H9 (cell line): ENCODE measurements at regions not wholly inside any gene's neighbourhood (a gene's known extent, or its start where the extent isn't known, plus 50 kb on each side); places are given as distances from the start of the nearest gene placed in this dataset.

ENCODE experiments used
- DNase-seq: peaks from one replicate; pipeline ENCODE4 v3.0.0-alpha.2; 2017
- H2AFZ ChIP-seq: one replicate; pipeline ENCODE4 v1.6.1; 2013; ENCODE audit warnings: mild to moderate bottlenecking, low read length, control low read depth, moderate library complexity
- H2AK5ac ChIP-seq: 2 replicates; pipeline ENCODE4 v1.6.1; 2013; ENCODE audit warnings: low read length, control low read depth, mixed read lengths; ENCODE audit not compliant: insufficient read length
- H2BK120ac ChIP-seq: one replicate; pipeline ENCODE4 v1.6.1; 2013; ENCODE audit warnings: low read depth, mild to moderate bottlenecking, low read length, control low read depth, inconsistent platforms; ENCODE audit not compliant: poor library complexity, severe bottlenecking
- H2BK12ac ChIP-seq: 2 replicates; pipeline ENCODE4 v1.6.1; 2013; ENCODE audit warnings: low read length, control low read depth, mixed read lengths, low read depth; ENCODE audit not compliant: insufficient read length
- H2BK15ac ChIP-seq: 2 replicates; pipeline ENCODE4 v1.6.1; 2013; ENCODE audit warnings: low read depth, low read length, control low read depth
- H2BK20ac ChIP-seq: one replicate; pipeline ENCODE4 v1.6.1; 2013; ENCODE audit warnings: low read depth, mild to moderate bottlenecking, low read length, control low read depth, inconsistent platforms; ENCODE audit not compliant: poor library complexity, severe bottlenecking
- H2BK5ac ChIP-seq: 2 replicates; pipeline ENCODE4 v1.6.1; 2013; ENCODE audit warnings: low read length, control low read depth, mixed read lengths; ENCODE audit not compliant: insufficient read length
- H3K14ac ChIP-seq: 2 replicates; pipeline ENCODE4 v1.6.1; 2013; ENCODE audit warnings: low read length, control low read depth; ENCODE audit not compliant: insufficient read depth
- H3K18ac ChIP-seq: 2 replicates; pipeline ENCODE4 v1.6.1; 2013; ENCODE audit warnings: low read depth, mild to moderate bottlenecking, mixed read lengths, low read length, control low read depth; ENCODE audit not compliant: insufficient read length
- H3K23ac ChIP-seq: 2 replicates; pipeline ENCODE4 v1.6.1; 2013; ENCODE audit warnings: low read length, control low read depth, mixed read lengths, low read depth; ENCODE audit not compliant: insufficient read length
- H3K23me2 ChIP-seq: 2 replicates; pipeline ENCODE4 v1.6.1; 2013; ENCODE audit warnings: low read depth, mild to moderate bottlenecking, mixed read lengths, low read length, control low read depth; ENCODE audit not compliant: insufficient read length, poor library complexity, severe bottlenecking
- H3K27ac ChIP-seq: 2 replicates; pipeline ENCODE4 v1.5.1; 2013; ENCODE audit warnings: low read length, control low read depth, mixed read lengths, low read depth; ENCODE audit not compliant: insufficient read length
- H3K27me3 ChIP-seq: 2 replicates; pipeline ENCODE4 v1.6.1; 2013; ENCODE audit warnings: low read length, control low read depth, inconsistent platforms; ENCODE audit not compliant: insufficient read depth
- H3K4ac ChIP-seq: 2 replicates; pipeline ENCODE4 v1.6.1; 2013; ENCODE audit warnings: low read depth, mild to moderate bottlenecking, control low read depth, inconsistent platforms, low read length, moderate library complexity
- H3K4me1 ChIP-seq: 2 replicates; pipeline ENCODE4 v1.6.1; 2013; ENCODE audit warnings: low read length, control low read depth, inconsistent platforms; ENCODE audit not compliant: insufficient read depth
- H3K4me2 ChIP-seq: 2 replicates; pipeline ENCODE4 v1.6.1; 2013; ENCODE audit warnings: low read length, control low read depth, mixed read lengths; ENCODE audit not compliant: insufficient read length, insufficient read depth
- H3K56ac ChIP-seq: 2 replicates; pipeline ENCODE4 v1.6.1; 2013; ENCODE audit warnings: low read depth, mild to moderate bottlenecking, mixed read lengths, low read length, control low read depth; ENCODE audit not compliant: insufficient read length
- H3K79me1 ChIP-seq: 2 replicates; pipeline ENCODE4 v1.6.1; 2013; ENCODE audit warnings: low read depth, mild to moderate bottlenecking, moderate library complexity, low read length, control low read depth, inconsistent platforms; ENCODE audit not compliant: insufficient read depth, poor library complexity, severe bottlenecking
- H3K79me2 ChIP-seq: 2 replicates; pipeline ENCODE4 v1.6.1; 2013; ENCODE audit warnings: low read length, control low read depth, inconsistent platforms; ENCODE audit not compliant: insufficient read depth
- H3K9ac ChIP-seq: 2 replicates; pipeline ENCODE4 v1.6.1; 2013; ENCODE audit warnings: low read length, control low read depth, mixed read lengths; ENCODE audit not compliant: insufficient read length; ENCODE audit errors: extremely low read depth
- H3K9me3 ChIP-seq: one replicate; pipeline ENCODE4 v1.6.1; 2013; ENCODE audit warnings: low read depth, low read length, inconsistent platforms; ENCODE audit not compliant: control insufficient read depth
- H3T11ph ChIP-seq: one replicate; pipeline ENCODE4 v1.6.1; 2013; ENCODE audit warnings: mild to moderate bottlenecking, low read length, control low read depth, inconsistent platforms
- H4K20me1 ChIP-seq: one replicate; pipeline ENCODE4 v1.6.1; 2013; ENCODE audit not compliant: control insufficient read depth, insufficient read length, insufficient read depth
- H4K5ac ChIP-seq: 2 replicates; pipeline ENCODE4 v1.6.1; 2013; ENCODE audit warnings: low read depth, mild to moderate bottlenecking, mixed read lengths, low read length, control low read depth; ENCODE audit not compliant: insufficient read length
- H4K8ac ChIP-seq: replicated peaks from 2 replicates; pipeline ENCODE4 v1.6.1; 2013; ENCODE audit warnings: low read length, control low read depth, mixed read lengths, low read depth; ENCODE audit not compliant: insufficient read length
- H4K91ac ChIP-seq: 2 replicates; pipeline ENCODE4 v1.6.1; 2013; ENCODE audit warnings: low read depth, mild to moderate bottlenecking, moderate library complexity, mixed read lengths, low read length, control low read depth; ENCODE audit not compliant: insufficient read length
- H3K27ac Mint-ChIP-seq, 3 experiments: 2 replicates in 2 of 3; 3 replicates in 1 of 3; pipeline ENCODE4 v1.8.0; 2020 to 2021; ENCODE audit warnings: mixed read lengths in 3 of 3, mild to moderate bottlenecking in 1 of 3, moderate library complexity in 1 of 3
- H3K27me3 Mint-ChIP-seq: 2 replicates; pipeline ENCODE4 v1.8.0; 2021; ENCODE audit warnings: low read depth, mild to moderate bottlenecking, moderate library complexity, mixed read lengths
- H3K36me3 Mint-ChIP-seq, 3 experiments: 2 replicates in 2 of 3; 3 replicates in 1 of 3; pipeline ENCODE4 v1.8.0; 2020 to 2021; ENCODE audit warnings: low read depth in 3 of 3, mixed read lengths in 3 of 3; ENCODE audit not compliant: insufficient read depth in 1 of 3
- H3K4me1 Mint-ChIP-seq, 2 experiments: 2 replicates each; pipeline ENCODE4 v1.8.0; 2020; ENCODE audit warnings: mixed read lengths in 2 of 2
- H3K4me3 Mint-ChIP-seq, 2 experiments: 2 replicates in 1 of 2; 3 replicates in 1 of 2; pipeline ENCODE4 v1.8.0; 2020 to 2021; ENCODE audit warnings: mild to moderate bottlenecking in 2 of 2, mixed read lengths in 2 of 2, moderate library complexity in 1 of 2
- H3K9me3 Mint-ChIP-seq, 2 experiments: 2 replicates in 1 of 2; 3 replicates in 1 of 2; pipeline ENCODE4 v1.8.0; 2020; ENCODE audit warnings: mild to moderate bottlenecking in 2 of 2, mixed read lengths in 2 of 2, moderate library complexity in 1 of 2
- CTCF ChIP-seq: fragments of 200-600 bp; sonication (generic); conservative IDR thresholded peaks from 3 replicates; pipeline ENCODE4 v1.8.0; 2021; ENCODE audit warnings: antibody characterized with exemption, mild to moderate bottlenecking
- WGBS: extraction: QIAGEN DNeasy Blood & Tissue Kit; methylation state at CpG from one replicate; pipeline ENCODE4 v1.1.7; 2013; ENCODE audit warnings: missing lambda C conversion rate, low lambda C conversion rate, mixed read lengths; ENCODE audit not compliant: insufficient read length; ENCODE audit errors: extremely low coverage; 5-methylcytosine and 5-hydroxymethylcytosine counted together

- H3K27ac Mint-ChIP-seq, result no peak overlapping the region
- Histone ChIP-seq H2AFZ (no peak overlapping the region), H2BK5ac (no peak overlapping the region), H2BK15ac (no peak overlapping the region), H3K4me2 (no peak overlapping the region), H3K79me1 (no peaks in the 10 kb centered on the region), H2BK120ac (no peak overlapping the region), H4K8ac (no peak overlapping the region), H2AK5ac (no peak overlapping the region), H3T11ph (no peak overlapping the region), H3K56ac (no peak overlapping the region), H3K9me3 (no peaks in the 10 kb centered on the region), H3K4me1 (no peaks in the 10 kb centered on the region), H3K18ac (no peak overlapping the region), H3K79me2 (no peaks in the 10 kb centered on the region), H4K91ac (no peak overlapping the region), H3K4ac (no peak overlapping the region), H3K23ac (no peak overlapping the region), H3K27ac (no peak overlapping the region), H4K20me1 (no peaks in the 10 kb centered on the region), H2BK20ac (no peak overlapping the region), H3K14ac (no peak overlapping the region), H2BK12ac (no peak overlapping the region), H4K5ac (no peak overlapping the region), H3K23me2 (no peaks in the 10 kb centered on the region), H3K27me3 (no peaks in the 10 kb centered on the region), H3K9ac (no peak overlapping the region)
- TF ChIP-seq CTCF, result no peak
- no peaks in the 10 kb centered on the region for H3K9me3 Mint-ChIP-seq
- no peaks in the 10 kb centered on the region for H3K27me3 Mint-ChIP-seq
- no CpG with 5 or more reads among the region's 3 CpGs for WGBS
- no peaks in the 10 kb centered on the region for H3K36me3 Mint-ChIP-seq
- DNase-seq, result no peak
- H3K4me1 Mint-ChIP-seq, result peaks cover 7 to 11% of the 10 kb centered on the region in 2 experiments
- no peak overlapping the region for H3K4me3 Mint-ChIP-seq
Measured at GRCh38 chr3:153545471-153545870, 383.4 kb downstream of the RAP2B start.
